Fibroblast of lung (primary cell): ENCODE measurements at regions not wholly inside any gene's neighbourhood (a gene's known extent, or its start where the extent isn't known, plus 50 kb on each side); places are given as distances from the start of the nearest gene placed in this dataset.

Experiments
- DNase-seq, 2 donors: peaks; one replicate each; pipeline versions ENCODE4 v3.0.0 to v3.0.0-alpha.2; 2010; ENCODE audit warnings: low read depth in 2 of 2
- H2AFZ ChIP-seq: 2 replicates; pipeline ENCODE4 v1.5.1; 2012; ENCODE audit warnings: low read length, control low read depth, inconsistent platforms
- H3K27ac ChIP-seq: 2 replicates; pipeline ENCODE4 v1.5.1; 2011; ENCODE audit warnings: low read length, control low read depth; ENCODE audit not compliant: insufficient read depth
- H3K27me3 ChIP-seq: 2 replicates; pipeline ENCODE4 v1.5.1; 2011; ENCODE audit warnings: mild to moderate bottlenecking, low read length; ENCODE audit not compliant: control insufficient read depth, insufficient read depth
- H3K36me3 ChIP-seq: 2 replicates; pipeline ENCODE4 v1.5.1; 2011; ENCODE audit warnings: low read length; ENCODE audit not compliant: control insufficient read depth, insufficient read depth
- H3K4me1 ChIP-seq: 2 replicates; pipeline ENCODE4 v1.5.1; 2011; ENCODE audit warnings: low read length; ENCODE audit not compliant: control insufficient read depth, insufficient read depth; ENCODE audit errors: extremely low read depth
- H3K4me2 ChIP-seq: 2 replicates; pipeline ENCODE4 v1.5.1; 2011; ENCODE audit warnings: low read length, control low read depth; ENCODE audit not compliant: insufficient read depth; ENCODE audit errors: extremely low read depth
- H3K4me3 ChIP-seq, 4 experiments: fragments of 200-600 bp in 1 of 4; sonication (generic) in 1 of 4; replicated peaks in 1 of 4; 2 replicates each; pipeline ENCODE4 v1.5.1; 2011 to 2016; ENCODE audit warnings: low read length in 4 of 4, low read depth in 3 of 4, mild to moderate bottlenecking in 3 of 4, control low read depth in 2 of 4, inconsistent platforms in 1 of 4, mixed read lengths in 1 of 4; ENCODE audit not compliant: insufficient read depth in 1 of 4; ENCODE audit errors: control extremely low read depth in 1 of 4
- H3K79me2 ChIP-seq: 2 replicates; pipeline ENCODE4 v1.5.1; 2012; ENCODE audit warnings: mild to moderate bottlenecking, low read length, inconsistent platforms; ENCODE audit not compliant: control insufficient read depth, insufficient read depth
- H3K9ac ChIP-seq: 2 replicates; pipeline ENCODE4 v1.5.1; 2011; ENCODE audit warnings: mild to moderate bottlenecking, low read length, control low read depth; ENCODE audit not compliant: insufficient read depth
- H3K9me3 ChIP-seq: 2 replicates; pipeline ENCODE4 v1.5.1; 2012; ENCODE audit warnings: low read depth, low read length; ENCODE audit not compliant: control insufficient read depth, insufficient read depth
- H4K20me1 ChIP-seq: 2 replicates; pipeline ENCODE4 v1.5.1; 2011; ENCODE audit warnings: low read length; ENCODE audit not compliant: control insufficient read depth, insufficient read depth; ENCODE audit errors: extremely low read depth
- EZH2 ChIP-seq: IDR thresholded peaks from 2 replicates; pipeline ENCODE4 v1.5.1; 2012; ENCODE audit warnings: low read length, control low read depth, mild to moderate bottlenecking; ENCODE audit errors: missing control alignments
- TF ChIP-seq, protein P1 (sequence below), 2 donors: IDR thresholded peaks in 1 of 2; conservative IDR thresholded peaks in 1 of 2; 1 replicate in 1 of 2; 2 replicates in 1 of 2; pipeline ENCODE4 v1.5.1; 2011 to 2012; ENCODE audit warnings: low read length in 2 of 2, control low read depth in 1 of 2, inconsistent platforms in 1 of 2, low read depth in 1 of 2, mild to moderate bottlenecking in 1 of 2

DNA sequence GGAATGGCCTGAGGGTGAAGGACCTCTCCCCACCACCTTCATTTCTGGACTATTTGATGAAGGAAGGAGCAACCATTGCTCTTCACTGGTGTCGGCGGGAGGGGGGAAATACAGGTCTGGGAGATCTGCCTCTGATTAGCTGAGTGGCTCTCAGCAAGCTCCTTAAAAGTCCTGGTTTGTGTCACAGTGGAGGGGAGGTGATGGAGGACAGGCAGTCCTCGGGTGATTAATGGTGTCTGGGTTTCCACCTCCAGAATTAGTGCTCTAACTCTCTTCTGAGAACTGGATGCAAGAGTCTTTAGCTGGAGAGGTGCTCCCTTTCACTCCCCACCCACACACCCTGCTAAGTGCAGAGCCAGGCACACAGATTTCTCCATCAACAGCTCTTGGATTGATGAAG lies 83.2 kb downstream of the TTC32 start:
- Histone ChIP-seq H4K20me1 (no peaks in the 10 kb centered on the region), H2AFZ (no peak overlapping the region), H3K9ac (no peak overlapping the region), H3K27me3 (no peaks in the 10 kb centered on the region), H3K79me2 (no peaks in the 10 kb centered on the region), H3K4me2 (no peak overlapping the region), H3K27ac (no peak overlapping the region), H3K4me1 (peaks cover 8% of the 10 kb centered on the region), H3K36me3 (no peaks in the 10 kb centered on the region), H3K4me3 (no peak overlapping the region), H3K9me3 (no peaks in the 10 kb centered on the region)
- no peak for TF ChIP-seq EZH2
- TF ChIP-seq, protein P1, sequence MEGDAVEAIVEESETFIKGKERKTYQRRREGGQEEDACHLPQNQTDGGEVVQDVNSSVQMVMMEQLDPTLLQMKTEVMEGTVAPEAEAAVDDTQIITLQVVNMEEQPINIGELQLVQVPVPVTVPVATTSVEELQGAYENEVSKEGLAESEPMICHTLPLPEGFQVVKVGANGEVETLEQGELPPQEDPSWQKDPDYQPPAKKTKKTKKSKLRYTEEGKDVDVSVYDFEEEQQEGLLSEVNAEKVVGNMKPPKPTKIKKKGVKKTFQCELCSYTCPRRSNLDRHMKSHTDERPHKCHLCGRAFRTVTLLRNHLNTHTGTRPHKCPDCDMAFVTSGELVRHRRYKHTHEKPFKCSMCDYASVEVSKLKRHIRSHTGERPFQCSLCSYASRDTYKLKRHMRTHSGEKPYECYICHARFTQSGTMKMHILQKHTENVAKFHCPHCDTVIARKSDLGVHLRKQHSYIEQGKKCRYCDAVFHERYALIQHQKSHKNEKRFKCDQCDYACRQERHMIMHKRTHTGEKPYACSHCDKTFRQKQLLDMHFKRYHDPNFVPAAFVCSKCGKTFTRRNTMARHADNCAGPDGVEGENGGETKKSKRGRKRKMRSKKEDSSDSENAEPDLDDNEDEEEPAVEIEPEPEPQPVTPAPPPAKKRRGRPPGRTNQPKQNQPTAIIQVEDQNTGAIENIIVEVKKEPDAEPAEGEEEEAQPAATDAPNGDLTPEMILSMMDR (conservative IDR thresholded peaks at IDR 0.05 in 1 of 2, IDR thresholded peaks at IDR 0.05 in 1 of 2; ENCODE audit: low read depth in 1 of 2, low read length in 2 of 2) = no peak
- DNase-seq = peak in 1 of 2 donors; percentile 63

DNA sequence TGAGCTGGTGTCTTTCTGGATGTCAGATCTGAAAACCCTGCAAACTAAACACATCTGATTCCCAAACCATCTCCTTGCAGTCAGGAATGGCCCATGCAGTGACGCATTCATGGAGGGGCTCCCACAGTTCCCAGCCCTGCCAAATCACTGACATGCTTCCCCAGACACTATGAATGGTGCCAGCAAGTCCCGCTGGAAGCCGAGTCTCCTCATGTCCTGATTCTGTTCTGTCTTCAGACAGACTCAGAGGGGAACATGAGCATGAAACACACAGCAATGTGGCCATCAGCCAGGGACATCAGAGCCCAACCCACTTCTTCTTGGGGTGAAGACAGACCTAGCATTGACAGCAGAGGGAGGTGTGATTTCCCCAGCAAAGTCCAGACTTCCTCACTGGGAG lies 83.7 kb downstream of the TTC32 start:
- no peaks in the 10 kb centered on the region for H3K9me3 ChIP-seq
- no peak overlapping the region for H3K9ac ChIP-seq
- no peaks in the 10 kb centered on the region for H3K27me3 ChIP-seq
- H4K20me1 ChIP-seq = no peaks in the 10 kb centered on the region
- H2AFZ ChIP-seq = no peak overlapping the region
- no peaks in the 10 kb centered on the region for H3K36me3 ChIP-seq
- H3K4me2 ChIP-seq = no peak overlapping the region
- no peak for TF ChIP-seq EZH2
- no peak overlapping the region for H3K4me3 ChIP-seq
- no peaks in the 10 kb centered on the region for H3K79me2 ChIP-seq
- peaks cover 8% of the 10 kb centered on the region for H3K4me1 ChIP-seq
- H3K27ac ChIP-seq = no peak overlapping the region
- peak in 1 of 2 donors; percentile 36 for DNase-seq

- no peak for TF ChIP-seq EZH2
- TF ChIP-seq, protein P1 (conservative IDR thresholded peaks at IDR 0.05 in 1 of 2, IDR thresholded peaks at IDR 0.05 in 1 of 2; ENCODE audit: low read depth in 1 of 2, low read length in 2 of 2) = no peak
Observed at GRCh38 chr2:19815746-19816145, 86.0 kb downstream of the TTC32 start.

DNA sequence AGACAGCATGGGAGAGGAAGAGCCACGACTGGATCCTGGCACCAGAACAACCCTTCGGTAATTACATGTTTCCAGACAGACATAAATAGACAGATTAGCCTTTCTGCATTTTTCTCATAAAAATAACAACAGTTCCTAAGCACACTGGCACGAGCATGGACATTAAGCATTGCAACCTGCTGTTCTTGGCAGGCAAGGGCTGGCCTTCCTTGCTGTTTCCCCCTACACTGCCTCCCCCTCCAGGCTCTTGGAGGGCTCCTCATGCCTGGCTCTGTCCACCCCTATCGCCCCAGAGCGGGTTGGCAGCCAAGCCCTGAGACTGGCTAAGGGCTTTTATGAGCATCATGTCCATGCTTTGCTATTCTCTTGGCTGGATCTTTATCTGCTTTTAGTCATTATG lies 89.6 kb downstream of the TTC32 start:
- Histone ChIP-seq H3K79me2 (no peaks in the 10 kb centered on the region), H3K9ac (no peak overlapping the region), H3K36me3 (no peaks in the 10 kb centered on the region), H4K20me1 (no peaks in the 10 kb centered on the region), H3K9me3 (no peaks in the 10 kb centered on the region), H2AFZ (no peak overlapping the region), H3K4me1 (no peaks in the 10 kb centered on the region), H3K27ac (no peak overlapping the region), H3K27me3 (no peaks in the 10 kb centered on the region), H3K4me3 (no peak overlapping the region), H3K4me2 (no peak overlapping the region)
- no peak for DNase-seq
- TF ChIP-seq, protein P1 (conservative IDR thresholded peaks at IDR 0.05 in 1 of 2, IDR thresholded peaks at IDR 0.05 in 1 of 2; ENCODE audit: low read depth in 1 of 2, low read length in 2 of 2) = no peak
- no peak for TF ChIP-seq EZH2

More at GRCh38 chr2:19815746-19816145, 86.0 kb downstream of the TTC32 start:
- no peaks in the 10 kb centered on the region for H4K20me1 ChIP-seq
- H3K36me3 ChIP-seq = no peaks in the 10 kb centered on the region
- H3K79me2 ChIP-seq = no peaks in the 10 kb centered on the region
- H3K4me1 ChIP-seq = peaks cover 8% of the 10 kb centered on the region
- no peak overlapping the region for H3K4me2 ChIP-seq
- H3K27me3 ChIP-seq = no peaks in the 10 kb centered on the region
- DNase-seq = peak in 1 of 2 donors; percentile 46
- H2AFZ ChIP-seq = no peak overlapping the region
- no peak overlapping the region for H3K4me3 ChIP-seq
- H3K9ac ChIP-seq = no peak overlapping the region
- H3K27ac ChIP-seq = no peak overlapping the region
- H3K9me3 ChIP-seq = no peaks in the 10 kb centered on the region
